ENCODE measurements at regions not wholly inside any gene's neighbourhood (a gene's known extent, or its start where the extent isn't known, plus 50 kb on each side); places are given as distances from the start of the nearest gene placed in this dataset.

DNA sequence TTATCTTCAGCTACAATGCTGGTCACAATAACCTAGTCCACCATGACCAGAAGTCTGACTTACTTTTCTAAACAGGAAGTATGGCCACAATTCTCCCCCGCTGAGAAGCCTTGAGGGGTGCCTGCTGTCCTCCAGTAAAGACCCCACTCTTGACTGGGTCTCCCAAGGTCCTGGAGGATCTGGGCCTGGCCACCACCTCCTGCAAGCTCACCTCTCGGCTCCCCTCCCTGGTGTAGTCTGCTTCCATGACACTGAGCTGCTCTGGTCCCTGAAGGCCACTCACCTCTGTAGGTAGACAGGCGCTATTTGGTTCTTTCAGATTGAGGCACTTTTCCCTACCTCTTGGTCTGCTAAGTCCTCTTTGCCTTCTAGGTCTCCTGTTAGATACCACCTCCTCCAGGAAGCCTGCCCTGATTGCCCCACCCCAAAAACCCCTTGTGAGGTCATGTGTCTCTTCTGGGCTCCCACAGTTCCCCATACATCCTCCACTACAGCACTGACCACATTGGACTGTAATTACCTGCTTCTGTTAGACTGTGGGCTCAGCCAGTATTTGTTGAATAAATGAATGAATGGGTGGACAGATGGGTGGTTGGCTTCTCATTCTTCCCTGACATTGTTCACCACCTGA, 62.6 kb upstream of the IER5L start:
- Histone ChIP-seq H3K4me1 (no peaks in the 10 kb centered on the region), H3K4me3 (no peak overlapping the region), H3K9me3 (no peaks in the 10 kb centered on the region), H3K27me3 (no peaks in the 10 kb centered on the region), H3K27ac (no peak overlapping the region), H3K36me3 (no peaks in the 10 kb centered on the region)
- intact Hi-C loops (cut with DNase I; ENCODE audit: low total_unique reads) (no loop called here), in situ Hi-C loops (cut with MboI; ENCODE audit: low sequenced_read_pairs in 4 of 4) (no loop called here)
- DNase-seq (no peak), ATAC-seq (no peak)
- no peak for TF ChIP-seq POLR2A (IDR thresholded peaks at IDR 0.05)

DNA sequence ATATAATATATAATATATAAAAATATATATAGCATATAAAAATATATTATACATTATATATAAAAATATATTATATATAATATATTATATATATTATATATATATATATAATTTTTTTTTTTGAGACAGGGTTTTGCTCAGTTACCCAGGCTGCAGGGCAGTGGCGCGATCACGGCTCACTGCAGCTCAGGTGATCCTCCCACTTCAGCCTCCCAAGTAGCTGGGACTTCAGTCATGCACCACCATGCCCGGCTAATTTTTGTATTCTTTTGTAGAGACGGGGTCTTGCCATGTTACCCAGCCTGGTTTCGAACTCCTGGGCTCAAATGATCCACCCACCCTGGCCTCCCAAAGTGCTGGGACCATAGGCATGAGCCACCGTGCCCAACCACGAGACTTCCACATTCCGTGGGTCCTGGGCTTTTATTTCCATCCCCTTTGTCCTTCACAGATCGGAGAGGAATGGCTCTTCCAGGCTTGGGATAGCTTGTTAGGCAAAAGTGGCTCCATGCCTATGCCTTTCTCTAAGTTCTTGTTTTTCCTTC, 62.0 kb upstream of the IER5L start:
- H3K4me3 ChIP-seq, result no peak overlapping the region
- no peaks in the 10 kb centered on the region for H3K9me3 ChIP-seq
- TF ChIP-seq, protein P1, sequence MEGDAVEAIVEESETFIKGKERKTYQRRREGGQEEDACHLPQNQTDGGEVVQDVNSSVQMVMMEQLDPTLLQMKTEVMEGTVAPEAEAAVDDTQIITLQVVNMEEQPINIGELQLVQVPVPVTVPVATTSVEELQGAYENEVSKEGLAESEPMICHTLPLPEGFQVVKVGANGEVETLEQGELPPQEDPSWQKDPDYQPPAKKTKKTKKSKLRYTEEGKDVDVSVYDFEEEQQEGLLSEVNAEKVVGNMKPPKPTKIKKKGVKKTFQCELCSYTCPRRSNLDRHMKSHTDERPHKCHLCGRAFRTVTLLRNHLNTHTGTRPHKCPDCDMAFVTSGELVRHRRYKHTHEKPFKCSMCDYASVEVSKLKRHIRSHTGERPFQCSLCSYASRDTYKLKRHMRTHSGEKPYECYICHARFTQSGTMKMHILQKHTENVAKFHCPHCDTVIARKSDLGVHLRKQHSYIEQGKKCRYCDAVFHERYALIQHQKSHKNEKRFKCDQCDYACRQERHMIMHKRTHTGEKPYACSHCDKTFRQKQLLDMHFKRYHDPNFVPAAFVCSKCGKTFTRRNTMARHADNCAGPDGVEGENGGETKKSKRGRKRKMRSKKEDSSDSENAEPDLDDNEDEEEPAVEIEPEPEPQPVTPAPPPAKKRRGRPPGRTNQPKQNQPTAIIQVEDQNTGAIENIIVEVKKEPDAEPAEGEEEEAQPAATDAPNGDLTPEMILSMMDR (IDR thresholded peaks at IDR 0.05 in 4 of 5, conservative IDR thresholded peaks at IDR 0.05 in 1 of 5), result no peak
- TF ChIP-seq POLR2A (IDR thresholded peaks at IDR 0.05), result no peak
- ATAC-seq (no peak), DNase-seq (no peak)
- in situ Hi-C loops (cut with MboI; ENCODE audit: low sequenced_read_pairs in 4 of 4), result no loop called here
- no peak overlapping the region for H3K27ac ChIP-seq
- intact Hi-C loops (cut with DNase I; ENCODE audit: low total_unique reads), result no loop called here
- H3K4me1 ChIP-seq, result no peaks in the 10 kb centered on the region
- H3K36me3 ChIP-seq, result no peaks in the 10 kb centered on the region
- H3K27me3 ChIP-seq, result no peaks in the 10 kb centered on the region

DNA sequence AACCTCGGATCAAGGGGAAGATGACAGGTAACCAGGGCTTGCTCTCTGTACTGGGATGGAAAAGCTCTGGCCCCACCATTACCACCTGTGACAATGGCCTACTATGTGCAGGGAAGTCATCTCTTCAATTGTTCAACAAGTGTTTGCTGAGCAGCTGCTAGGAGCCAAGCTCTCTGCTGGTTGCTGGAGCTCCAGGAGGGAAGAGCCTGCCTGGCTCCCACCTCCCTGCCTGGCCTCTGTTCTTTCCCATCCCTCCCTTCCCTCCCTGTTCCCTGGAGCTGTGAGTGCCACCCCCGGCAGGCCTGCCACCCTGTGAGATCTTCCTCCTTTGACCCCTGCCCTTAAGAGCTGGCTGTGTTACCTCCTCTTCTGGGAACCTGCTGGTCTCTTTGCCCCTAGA, 59.7 kb upstream of the IER5L start:
- no peak for TF ChIP-seq POLR2A (IDR thresholded peaks at IDR 0.05)
- TF ChIP-seq, protein P1 (IDR thresholded peaks at IDR 0.05 in 4 of 5, conservative IDR thresholded peaks at IDR 0.05 in 1 of 5), result no peak
- no peaks in the 10 kb centered on the region for H3K4me1 ChIP-seq
- ATAC-seq (no peak), DNase-seq (no peak)
- intact Hi-C loops (cut with DNase I; ENCODE audit: low total_unique reads), result no loop called here
- H3K27ac ChIP-seq, result no peak overlapping the region
- no peaks in the 10 kb centered on the region for H3K27me3 ChIP-seq
- H3K36me3 ChIP-seq, result no peaks in the 10 kb centered on the region
- no peaks in the 10 kb centered on the region for H3K9me3 ChIP-seq
- in situ Hi-C loops (cut with MboI; ENCODE audit: low sequenced_read_pairs in 4 of 4), result no loop called here
- H3K4me3 ChIP-seq, result no peak overlapping the region

DNA sequence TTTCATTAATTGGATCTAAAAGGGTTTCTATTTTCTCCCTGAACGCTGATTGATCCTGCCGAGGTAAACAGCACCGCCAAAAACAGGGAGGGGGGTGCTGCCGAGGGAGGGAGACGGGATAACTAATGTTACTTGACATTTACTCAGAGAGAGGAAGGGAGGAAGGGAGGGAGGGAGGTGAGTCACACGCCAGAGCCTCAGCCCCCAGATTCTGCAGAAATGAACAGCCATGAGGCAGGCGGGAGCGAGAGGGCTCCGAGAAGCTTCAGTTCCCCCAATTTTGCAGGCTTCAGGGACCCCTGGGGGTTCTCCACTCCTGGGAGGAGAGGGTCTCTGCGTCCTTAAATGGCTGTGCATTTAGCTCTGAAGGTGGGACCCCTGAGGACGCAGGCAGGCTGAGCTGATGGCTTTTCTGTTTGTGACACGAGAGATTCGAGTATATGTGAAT, 59.1 kb upstream of the IER5L start:
- no peak for DNase-seq
- Histone ChIP-seq H3K27me3 (no peaks in the 10 kb centered on the region), H3K9me3 (no peaks in the 10 kb centered on the region), H3K36me3 (no peaks in the 10 kb centered on the region), H3K4me3 (no peak overlapping the region), H3K4me1 (no peaks in the 10 kb centered on the region), H3K27ac (no peak overlapping the region)
- TF ChIP-seq, protein P1 (IDR thresholded peaks at IDR 0.05 in 4 of 5, conservative IDR thresholded peaks at IDR 0.05 in 1 of 5), result no peak
- no peak for TF ChIP-seq POLR2A (IDR thresholded peaks at IDR 0.05)
- in situ Hi-C loops (cut with MboI; ENCODE audit: low sequenced_read_pairs in 4 of 4) (no loop called here), intact Hi-C loops (cut with DNase I; ENCODE audit: low total_unique reads) (no loop called here)
- no peak for ATAC-seq

DNA sequence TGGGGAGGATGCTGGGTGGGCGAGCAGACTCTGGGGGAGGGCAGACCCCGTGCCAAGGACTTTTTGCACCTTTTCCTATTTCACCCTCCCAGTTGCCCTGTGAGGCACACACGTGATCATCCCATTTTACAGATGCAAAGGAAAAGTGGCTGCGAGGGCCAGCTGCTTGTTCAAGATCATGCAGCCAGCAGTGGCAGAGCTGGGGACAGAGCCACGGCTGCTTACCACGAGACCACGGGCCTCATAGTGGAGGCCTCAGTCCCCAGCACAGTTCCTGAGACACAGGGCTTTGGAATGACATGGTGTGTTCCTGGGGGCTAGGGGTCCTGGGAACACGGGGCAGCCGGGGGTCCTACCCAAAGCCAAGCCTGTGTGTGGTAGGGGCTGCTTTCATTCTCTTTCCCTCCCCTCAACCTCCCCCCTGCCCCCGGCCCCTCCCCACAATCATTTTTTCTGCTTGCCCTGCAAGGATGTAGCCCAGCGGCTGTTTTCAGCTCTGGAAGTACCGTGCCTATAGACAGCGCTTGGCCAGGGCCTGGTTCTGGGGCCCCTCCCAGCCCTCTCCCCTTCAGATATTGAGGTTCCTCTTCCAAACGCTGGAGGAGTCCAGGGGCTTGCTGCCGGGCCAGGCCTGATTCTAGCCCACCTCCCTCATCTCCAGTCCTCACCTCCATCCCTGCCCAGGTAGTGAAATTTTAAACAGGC, 58.5 kb upstream of the IER5L start:
- in situ Hi-C loops (cut with MboI; ENCODE audit: low sequenced_read_pairs in 4 of 4), result no loop called here
- Histone ChIP-seq H3K27me3 (no peaks in the 10 kb centered on the region), H3K9me3 (no peaks in the 10 kb centered on the region), H3K36me3 (no peaks in the 10 kb centered on the region), H3K27ac (no peak overlapping the region), H3K4me1 (no peaks in the 10 kb centered on the region), H3K4me3 (no peak overlapping the region)
- ATAC-seq, result no peak
- no peak for DNase-seq
- no peak for TF ChIP-seq POLR2A (IDR thresholded peaks at IDR 0.05)
- TF ChIP-seq, protein P1 (IDR thresholded peaks at IDR 0.05 in 4 of 5, conservative IDR thresholded peaks at IDR 0.05 in 1 of 5), result no peak
- intact Hi-C loops (cut with DNase I; ENCODE audit: low total_unique reads), result no loop called here
